NCI-H226 (cell line): ENCODE measurements at regions not wholly inside any gene's neighbourhood (a gene's known extent, or its start where the extent isn't known, plus 50 kb on each side); places are given as distances from the start of the nearest gene placed in this dataset.
"Not testable (repeated sequence)": the region's sequence is repeated elsewhere in the genome, so short reads cannot be mapped to it uniquely, and the experiment has no call there.

Experiments
- DNase-seq: peaks from one replicate; pipeline ENCODE4 v3.0.0-alpha.2; 2015

DNA sequence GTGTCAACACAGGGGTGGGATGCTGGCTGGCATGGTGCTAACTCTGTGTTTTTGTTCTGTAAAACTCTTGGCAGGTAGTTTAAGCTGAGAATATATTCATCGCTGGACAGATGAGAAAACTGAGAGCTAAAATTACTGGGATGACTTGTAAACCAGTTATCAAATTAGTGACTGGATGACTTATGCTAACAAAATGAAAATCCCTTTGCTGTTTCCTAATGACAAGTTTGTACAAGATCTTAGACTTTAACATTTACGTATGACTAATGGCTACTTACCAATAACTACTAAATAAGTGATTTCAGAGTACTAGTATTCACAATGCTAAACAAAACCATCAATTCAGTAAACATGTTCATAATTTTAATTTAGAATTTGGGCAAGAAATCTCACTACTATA lies 854.8 kb upstream of the ARRDC3 start:
- no peak for DNase-seq

DNA sequence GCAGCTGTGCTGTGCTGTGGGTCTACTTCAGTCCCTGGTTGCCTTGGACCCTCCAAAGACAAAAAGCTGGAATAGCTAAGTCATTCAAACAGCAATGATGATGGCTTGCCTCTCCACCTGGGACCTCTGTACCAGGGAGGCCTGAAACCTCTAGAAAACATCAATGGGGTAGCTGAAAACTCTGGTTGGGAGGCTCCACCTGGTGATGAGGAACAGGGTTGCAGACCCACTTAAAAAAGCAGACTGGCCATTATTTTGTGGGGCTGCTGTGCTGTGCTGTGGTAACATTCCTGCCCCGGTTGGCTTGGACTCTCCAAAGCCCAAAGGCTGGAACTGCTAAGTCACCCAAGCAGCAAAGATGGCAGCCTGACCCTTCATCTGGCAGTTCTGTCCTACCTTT lies 839.3 kb upstream of the ARRDC3 start:
- DNase-seq: no peak

DNA sequence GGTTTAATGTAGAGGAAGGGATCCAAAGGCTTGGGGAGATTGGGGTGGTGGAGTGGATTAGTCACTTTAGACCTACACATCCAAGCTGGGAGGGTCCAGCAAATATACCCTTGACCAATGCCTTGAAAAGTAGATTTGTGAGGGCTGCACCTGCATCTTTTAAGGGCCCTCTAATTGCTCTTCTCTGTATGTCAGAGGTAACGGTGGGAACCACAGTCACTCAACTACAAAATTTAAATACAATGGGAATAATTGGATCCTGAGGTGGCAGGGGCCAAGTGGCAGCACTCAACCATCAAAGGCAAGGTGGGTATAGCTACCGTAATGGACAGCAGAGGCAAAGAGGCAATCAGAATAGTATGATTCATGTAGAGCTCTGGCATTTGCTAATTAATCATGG lies 833.7 kb upstream of the ARRDC3 start:
- DNase-seq: not testable (repeated sequence)

DNA sequence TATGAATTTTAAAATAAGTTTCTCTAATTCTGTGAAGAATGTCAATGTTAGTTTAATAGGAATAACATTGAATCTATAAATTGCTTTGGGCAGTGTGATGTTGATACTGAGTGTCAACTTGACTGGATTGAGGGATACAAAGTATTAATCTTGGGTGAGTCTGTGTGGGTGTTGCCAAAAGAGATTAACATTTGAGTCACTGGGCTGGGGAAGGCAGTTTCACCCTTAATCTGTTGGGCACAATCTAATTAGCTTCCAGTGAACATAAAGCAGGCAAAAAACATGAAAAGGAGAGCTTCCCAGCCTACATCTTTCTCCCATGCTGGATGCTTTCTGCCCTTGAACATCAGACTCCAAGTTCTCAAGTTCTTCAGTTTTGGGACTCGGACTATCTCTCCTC lies 832.0 kb upstream of the ARRDC3 start:
- no peak for DNase-seq

DNA sequence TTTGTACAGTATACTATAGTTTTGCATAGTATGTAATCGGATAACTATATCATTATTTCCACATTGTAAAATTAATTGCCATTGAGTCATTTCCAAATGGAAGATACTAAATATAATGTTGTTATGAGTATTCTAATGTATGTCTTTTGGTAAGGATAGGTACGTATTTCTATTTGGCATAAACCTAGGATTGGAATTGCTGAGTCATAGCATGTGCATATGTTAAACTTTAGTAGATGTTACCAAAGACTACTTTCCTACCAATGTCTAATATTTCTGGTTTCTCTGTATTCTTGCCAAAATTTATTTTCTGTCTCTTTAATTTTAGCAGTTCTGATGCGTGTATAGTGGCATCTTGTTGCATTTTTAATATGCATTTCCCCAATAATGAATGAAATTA lies 825.1 kb upstream of the ARRDC3 start:
- no peak for DNase-seq

DNA sequence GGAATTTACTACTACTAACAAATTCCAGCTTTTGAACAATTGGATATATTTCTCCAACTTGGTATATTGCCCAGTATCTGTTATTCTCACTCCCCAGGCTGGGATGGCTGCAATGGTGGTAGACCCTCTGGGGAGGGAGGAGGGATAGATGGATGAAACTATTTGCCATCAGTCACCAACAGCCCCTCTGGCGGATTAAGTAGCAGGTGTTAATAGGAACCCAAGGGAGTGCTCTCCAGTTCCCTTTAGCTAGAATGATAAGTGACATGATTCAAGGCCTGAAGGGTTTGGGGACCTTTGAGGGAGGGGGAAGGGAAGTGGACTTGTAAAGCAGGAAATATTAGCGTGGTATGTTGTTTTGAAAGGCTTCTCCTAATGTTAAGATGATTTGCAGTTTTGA lies 824.0 kb upstream of the ARRDC3 start:
- DNase-seq: no peak

DNA sequence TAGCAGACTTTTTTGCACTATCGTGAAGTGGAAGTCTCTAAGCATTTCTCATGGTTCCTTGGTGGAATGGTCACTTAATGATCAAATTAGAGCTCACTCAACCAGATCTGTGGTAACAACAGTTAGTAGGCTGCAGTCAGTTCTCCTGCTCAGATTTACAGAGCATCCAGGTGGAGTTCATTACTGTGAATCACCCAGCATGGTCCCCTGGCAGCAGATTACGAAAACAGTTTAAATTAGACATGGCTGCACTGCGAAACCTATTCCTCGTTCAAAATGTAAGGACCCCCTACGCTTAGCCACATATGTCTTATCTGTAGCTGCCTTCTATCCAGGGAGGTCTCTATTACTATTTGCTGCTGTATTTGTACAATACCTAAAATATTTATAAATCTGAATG lies 823.6 kb upstream of the ARRDC3 start:
- DNase-seq: no peak

DNA sequence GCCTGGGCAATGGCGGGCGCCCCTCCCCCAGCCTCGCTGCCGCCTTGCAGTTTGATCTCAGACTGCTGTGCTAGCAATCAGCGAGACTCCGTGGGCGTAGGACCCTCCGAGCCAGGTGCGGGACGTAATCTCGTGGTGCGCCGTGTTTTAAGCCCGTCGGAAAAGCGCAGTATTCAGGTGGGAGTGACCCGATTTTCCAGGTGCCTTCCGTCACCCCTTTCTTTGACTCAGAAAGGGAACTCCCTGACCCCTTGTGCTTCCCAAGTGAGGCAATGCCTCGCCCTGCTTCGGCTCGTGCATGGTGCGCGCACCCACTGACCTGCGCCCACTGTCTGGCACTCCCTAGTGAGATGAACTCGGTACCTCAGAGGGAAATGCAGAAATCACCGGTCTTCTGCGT lies 815.9 kb upstream of the ARRDC3 start:
- not testable (repeated sequence) for DNase-seq

DNA sequence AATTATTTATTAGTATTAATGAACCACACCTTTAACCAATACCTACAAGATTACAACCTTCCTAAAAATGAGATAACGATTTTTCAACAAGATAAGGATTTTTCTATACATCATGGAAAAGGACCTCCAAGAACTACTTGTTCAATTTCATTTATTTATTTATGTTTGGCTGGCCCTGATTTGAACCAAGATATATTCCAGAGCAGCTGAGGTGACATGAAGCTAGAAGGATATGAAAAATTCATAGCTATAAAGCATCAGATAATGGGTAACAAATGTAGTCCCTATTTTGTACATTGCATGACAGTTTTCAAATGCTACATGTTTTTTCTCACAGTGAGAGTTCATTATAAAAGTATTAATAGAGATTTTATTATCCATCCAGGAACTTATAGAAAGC lies 798.5 kb upstream of the ARRDC3 start:
- DNase-seq: no peak

DNA sequence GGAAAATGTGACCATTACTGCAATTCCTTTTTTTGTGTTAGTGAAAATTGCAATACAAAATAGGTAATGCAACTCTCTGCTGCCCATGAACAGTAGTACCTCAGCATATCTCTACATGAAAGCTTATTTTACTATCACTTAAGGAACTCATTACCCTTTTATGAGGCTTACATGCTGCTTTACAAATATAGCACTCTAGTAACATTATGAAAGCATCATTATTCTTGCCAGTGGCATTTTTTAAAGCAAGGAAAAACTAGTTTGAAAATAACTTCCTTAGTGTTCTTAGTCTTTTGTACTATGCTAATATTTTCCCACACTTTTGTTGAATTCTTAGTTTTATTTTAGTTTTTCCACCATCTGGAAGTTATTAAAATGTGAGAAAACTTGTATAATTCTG lies 797.3 kb upstream of the ARRDC3 start:
- DNase-seq: no peak

DNA sequence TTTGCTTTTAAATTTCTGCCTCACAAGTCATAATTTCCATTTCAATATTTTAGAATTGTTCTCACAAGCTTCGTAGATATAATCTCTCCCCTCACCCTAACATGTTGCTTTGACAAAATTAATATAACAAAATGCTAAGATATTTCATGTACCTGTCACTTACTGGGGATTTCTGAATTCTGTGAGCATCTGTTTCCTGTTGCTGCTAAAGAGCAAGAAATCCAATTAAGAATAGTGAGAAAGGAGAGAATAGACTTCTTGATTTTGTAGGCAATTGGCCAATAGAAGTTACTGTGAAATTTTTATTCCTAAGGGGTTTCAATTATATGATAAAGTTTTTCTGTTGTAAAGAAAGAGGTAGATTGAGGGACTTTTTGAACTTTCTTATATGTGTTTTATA lies 796.5 kb upstream of the ARRDC3 start:
- no peak for DNase-seq

DNA sequence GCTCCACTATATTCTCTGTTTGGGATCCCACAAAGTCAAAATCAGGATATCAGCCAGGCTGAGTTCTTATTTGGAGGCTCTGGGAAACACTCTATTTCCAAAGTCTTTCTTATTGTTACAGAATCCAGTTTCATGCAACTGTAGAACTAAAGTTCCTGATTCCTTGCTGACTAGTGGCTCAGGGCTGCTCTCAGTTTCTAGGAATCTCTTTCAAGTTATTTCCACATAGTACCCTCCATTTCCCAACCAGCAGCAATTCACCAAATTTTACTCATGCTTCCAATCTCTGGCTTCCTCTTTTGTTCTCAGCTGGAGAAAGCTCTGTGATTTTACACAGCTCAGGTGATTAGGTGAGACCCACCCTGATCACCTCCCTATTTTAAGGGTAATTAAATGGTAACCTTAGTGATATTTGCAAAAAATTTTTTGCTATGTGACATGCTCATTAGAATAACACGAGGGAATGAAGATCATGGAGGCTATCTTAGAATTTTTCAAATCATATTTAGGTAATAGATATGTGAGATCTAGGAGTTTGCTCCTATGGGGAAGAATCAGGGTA lies 794.9 kb upstream of the ARRDC3 start:
- DNase-seq: no peak

DNA sequence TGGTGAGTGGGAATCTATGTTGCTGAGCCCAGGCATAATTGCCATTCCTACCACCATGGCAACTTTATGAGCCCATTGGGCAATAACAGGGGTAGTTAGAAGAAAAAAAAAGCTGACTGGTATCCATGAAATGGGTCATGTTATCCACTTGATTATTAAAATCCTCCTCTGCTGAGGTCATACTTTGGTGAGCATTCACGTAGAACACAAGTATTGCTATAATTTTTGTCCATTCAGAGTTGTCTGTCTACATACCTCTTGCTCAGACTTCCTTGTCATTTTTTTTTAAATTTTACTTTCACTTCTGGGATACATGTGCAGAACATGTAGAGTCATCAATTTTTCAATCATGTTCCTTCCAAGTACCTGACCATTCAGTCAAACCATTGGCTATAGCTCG lies 780.8 kb upstream of the ARRDC3 start:
- no peak for DNase-seq

DNA sequence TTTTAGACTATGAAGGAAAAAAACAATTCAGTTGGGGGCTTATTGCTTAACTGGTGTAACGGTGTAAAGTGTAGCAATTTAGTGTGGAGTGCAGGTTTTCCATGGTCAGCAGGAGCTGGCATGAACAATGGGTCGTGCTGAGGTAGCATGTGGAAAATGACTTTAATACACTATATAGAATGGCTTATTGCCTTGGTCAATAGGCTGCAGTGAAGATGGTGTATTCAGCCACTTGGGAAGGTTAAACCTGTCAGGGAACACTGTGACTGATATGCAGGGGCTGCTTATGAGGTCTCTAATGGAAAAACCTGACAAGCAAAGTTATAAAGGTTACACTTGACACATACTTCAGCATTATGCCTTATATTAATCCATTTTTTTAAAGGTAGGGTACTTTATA lies 764.7 kb upstream of the ARRDC3 start:
- no peak for DNase-seq

DNA sequence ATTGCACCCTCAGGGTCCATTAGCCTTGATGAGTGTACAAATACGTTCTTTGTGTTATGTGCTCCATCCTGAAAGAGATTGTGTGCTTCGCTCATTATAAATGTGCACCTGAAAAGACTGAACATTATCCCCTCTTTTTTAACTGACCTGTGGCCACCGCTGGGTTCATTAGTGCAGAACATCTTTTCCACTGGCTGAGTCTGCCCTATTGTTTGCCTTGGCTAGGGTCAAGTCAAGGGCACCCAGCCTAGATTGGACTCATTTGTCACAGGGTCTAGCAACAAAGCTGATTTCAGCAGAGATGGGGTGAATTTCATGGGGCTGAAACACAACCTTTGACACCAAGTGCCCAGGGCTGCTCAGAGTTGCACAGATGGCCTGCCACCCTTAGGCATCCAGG lies 764.1 kb upstream of the ARRDC3 start:
- no peak for DNase-seq

DNA sequence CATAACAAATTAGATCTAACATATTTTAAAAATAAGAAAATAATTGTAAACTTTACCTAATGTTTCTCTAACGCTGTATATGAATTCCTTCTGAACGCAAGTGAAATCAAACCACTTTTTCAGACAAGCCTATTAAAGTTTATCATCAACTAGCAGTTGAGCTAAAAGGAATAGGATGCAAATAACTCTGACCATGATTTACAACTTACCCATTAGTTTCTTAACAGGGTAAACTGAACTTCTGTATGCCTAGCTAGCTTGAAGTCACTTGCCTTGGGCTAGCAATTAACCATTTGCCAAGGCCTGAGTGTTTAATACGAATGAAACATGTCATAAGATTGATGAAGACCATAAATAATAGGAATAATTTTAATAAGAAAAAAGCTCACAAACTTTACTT lies 762.7 kb upstream of the ARRDC3 start:
- DNase-seq: no peak

DNA sequence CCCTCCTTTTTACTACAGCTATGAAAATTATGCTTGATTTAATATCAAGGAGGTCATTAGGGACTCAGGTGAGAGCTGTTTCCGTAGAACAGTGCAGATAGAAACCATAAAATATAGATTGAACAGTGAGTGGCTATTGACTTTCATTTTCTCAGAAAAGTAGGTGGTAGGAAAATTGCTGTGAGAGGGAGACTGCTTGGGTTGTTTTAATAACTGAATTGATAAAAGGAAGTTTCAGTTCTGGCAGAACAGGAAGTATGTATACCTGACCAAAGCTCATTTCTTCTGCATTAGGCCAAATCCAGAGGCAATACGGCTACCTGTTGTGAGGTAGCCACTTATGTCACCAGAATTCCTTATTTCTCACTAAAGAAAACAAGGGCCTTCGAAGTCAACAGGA lies 761.7 kb upstream of the ARRDC3 start:
- DNase-seq: no peak

DNA sequence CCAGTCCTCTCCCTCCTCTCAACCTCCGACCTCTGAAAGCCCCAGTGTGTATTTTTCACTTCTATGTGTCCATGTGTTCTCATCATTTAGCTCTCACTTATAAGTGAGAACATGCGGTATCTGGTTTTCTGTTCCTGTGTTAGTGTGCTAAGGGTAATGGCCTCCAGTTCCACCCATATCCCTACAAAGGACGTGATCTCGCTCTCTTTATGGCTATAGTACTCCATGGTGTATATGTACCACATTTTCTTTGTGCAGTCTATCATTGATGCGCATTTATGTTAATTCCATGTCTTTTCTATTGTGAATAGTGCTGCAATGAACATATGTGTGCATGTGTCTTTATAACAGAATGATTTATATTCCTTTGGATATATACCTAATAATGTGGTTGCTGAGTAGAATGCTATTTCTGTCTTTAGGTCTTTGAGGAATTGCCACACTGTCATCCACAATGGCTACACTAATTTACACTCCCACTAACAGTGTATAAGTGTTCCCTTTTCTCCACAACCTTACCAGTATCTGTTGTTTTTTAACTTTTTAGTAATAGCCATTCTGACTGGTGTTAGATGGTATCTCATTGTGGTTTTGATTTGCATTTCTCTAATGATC lies 749.3 kb upstream of the ARRDC3 start:
- DNase-seq: not testable (repeated sequence)

DNA sequence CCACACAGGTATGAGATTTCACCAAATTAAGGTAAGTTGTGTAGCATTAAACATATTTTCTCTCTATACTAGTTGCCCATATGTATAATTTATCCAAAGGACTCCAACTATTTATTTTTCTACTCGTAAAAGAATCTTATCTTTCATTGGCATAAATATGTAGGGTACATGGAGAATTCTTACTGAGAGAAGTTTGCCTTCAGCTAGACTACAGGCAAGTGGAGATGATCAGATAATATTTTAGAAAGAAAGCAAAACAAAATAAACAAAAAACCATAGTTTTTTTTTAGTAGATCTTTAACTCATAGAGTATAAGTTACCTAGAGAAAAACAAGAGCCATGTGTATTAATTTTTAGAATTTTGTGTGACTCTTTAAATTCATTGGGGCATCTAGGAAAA lies 743.1 kb upstream of the ARRDC3 start:
- DNase-seq: no peak

DNA sequence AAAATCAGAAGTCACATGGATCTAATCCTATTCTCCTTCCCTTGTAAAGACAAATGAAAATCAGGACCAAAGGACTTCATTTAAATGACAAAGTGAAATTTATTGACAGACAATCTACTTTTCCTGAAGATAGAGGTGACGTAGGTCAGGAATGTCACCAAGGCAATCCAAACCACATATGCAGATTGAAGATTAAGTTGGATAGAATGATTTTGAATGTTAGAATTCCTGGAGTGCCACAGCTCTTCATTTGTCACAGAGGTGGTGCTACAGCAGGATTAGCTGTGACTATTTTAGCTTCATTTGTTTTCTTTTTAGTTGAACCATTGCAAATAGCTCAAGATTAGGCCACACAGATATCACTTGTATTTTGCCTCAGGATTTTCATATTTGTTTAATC lies 736.0 kb upstream of the ARRDC3 start:
- no peak for DNase-seq

DNA sequence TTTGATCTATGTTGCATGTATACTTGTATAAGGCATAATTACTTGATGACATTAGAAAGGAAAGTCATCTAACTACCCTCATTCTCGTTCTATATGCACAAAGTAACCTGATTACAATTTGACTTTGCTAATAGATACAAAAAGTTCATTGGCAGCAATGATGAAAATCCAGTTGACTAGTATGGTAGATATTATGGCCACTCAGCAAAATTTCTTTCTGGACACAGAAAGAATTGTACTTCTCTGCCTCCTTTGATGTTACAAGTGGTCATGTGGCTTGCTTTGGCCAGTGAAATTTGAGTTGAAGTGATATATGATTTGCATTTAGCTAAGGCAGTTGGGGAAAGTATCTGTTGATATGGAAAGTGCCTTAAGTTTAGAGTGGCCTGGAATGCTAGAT lies 723.7 kb upstream of the ARRDC3 start:
- no peak for DNase-seq

DNA sequence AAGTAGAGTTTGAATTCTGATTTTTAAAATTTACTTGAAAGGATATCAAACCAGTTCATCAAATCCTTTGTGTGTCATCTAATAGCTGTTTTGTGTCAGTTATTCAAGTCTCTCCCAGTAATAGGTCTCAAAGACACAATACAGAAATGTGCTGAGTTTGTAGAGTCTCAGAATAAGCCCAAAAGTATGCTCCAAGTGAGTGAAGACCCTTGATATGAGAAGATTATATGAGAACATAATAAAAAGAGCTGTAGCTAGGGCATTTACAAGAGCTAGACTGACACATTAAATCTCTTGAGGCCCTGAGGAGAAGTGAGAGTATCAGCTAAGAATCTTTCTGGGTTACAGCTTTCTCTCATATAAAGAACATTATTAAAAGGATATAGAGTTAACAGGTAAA lies 721.0 kb upstream of the ARRDC3 start:
- DNase-seq: no peak

DNA sequence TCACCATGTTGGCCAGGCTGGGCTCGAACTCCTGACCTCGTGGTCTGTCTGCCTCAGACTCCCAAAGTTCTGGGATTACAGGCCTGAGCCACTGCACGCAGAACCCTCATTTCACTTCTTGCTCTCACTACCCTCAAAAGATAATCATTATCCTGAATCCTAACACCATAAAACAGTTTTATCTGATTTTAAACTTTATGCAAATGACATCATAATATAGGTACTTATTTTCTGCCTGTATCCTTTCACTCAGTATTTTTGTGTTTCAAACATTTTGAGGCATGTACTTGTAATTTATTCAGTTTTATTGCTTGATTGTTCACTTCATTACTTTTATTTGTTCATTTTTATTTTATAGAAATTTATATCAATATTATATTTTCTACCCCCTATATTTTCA lies 719.2 kb upstream of the ARRDC3 start:
- DNase-seq: no peak

DNA sequence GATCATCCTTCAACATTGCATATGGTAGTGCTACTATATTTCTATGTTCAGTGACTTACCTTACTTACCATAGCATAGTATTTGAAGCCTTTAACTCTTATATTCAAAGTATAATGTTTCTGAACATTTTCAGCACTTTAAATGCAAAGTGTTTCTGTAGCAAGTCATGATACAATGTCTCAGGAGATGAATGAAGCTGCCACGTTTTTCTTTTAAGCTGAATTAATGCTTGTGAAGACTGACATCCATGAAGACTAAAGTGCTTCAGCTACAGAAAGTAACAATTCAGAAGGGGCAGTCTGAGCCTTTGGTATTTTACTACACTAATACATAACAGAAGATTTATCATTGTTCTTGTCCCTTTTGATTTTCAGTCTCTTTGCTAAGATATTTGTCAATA lies 709.1 kb upstream of the ARRDC3 start:
- no peak for DNase-seq

DNA sequence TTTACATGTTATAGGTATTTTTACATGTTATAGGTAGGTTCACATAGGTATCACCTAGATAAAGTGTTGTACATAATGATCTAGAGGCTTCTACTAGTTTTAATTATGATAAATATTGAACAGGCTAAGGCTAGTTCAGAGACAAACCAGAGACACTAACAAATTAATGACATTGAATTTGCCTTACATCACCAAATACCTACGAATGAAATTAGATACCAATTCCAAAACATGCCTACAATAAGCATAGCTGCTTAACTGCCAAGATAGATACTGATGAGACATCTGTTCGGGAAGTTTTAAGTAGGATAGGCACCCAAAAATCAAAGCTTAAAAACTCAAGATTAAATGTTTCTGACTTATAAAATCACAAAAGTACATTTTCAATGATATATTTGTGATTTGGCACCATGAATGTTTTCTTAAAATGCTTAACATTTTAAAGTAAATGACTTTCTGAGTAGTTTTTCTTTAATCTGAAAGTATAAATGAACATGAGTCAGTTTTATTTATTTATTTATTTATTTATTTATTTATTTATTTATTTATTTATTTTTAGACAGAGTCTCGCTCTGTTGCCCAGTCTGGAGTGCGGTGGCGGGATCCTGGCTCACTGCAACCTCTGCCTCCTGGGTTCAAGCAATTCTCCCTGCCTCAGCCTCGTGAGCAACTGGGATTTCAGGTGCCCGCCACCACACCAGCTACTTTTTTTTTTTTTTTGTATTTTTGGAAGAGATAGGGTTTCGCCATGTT lies 703.1 kb upstream of the ARRDC3 start:
- DNase-seq: no peak
